ENCODE measurements at regions not wholly inside any gene's neighbourhood (a gene's known extent, or its start where the extent isn't known, plus 50 kb on each side); places are given as distances from the start of the nearest gene placed in this dataset.

- TF ChIP-seq POLR2A (IDR thresholded peaks at IDR 0.05) (no peak), CTCF (IDR thresholded peaks at IDR 0.05) (no peak)
These were observed 463.6 kb downstream of the TAF11L14 start for GRCh38 chr5:18097817-18098216.

Data from adrenal gland (tissue), 5 donors.